Right lobe of liver (tissue), 6 donors: ENCODE measurements at regions not wholly inside any gene's neighbourhood (a gene's known extent, or its start where the extent isn't known, plus 50 kb on each side); places are given as distances from the start of the nearest gene placed in this dataset.

Experiments used
- ATAC-seq, 4 donors: fragments of 200-7000 bp; cut with Tn5 transposase; one replicate each; pipeline ENCODE4 v1.9.1; 2020; ENCODE audit warnings: mild to moderate bottlenecking in 4 of 4, moderate library complexity in 4 of 4
- DNase-seq, 3 donors: peaks; one replicate each; pipeline ENCODE4 v3.0.0-alpha.2; 2020
- H3K27ac ChIP-seq, 3 donors: fragments of 200-600 bp; one replicate each; pipeline ENCODE4 v1.8.0; 2022
- H3K27me3 ChIP-seq, 2 donors: fragments of 200-600 bp; one replicate each; pipeline ENCODE4 v1.8.0; 2022
- H3K36me3 ChIP-seq, 4 donors: fragments of 200-600 bp; sonication (generic) in 1 of 4; one replicate each; pipeline versions ENCODE4 v1.5.1 to v1.8.0; 2017 to 2022; ENCODE audit warnings: control low read depth in 1 of 4
- H3K4me1 ChIP-seq, 4 donors: fragments of 200-600 bp; sonication (generic) in 1 of 4; one replicate each; pipeline versions ENCODE4 v1.5.1 to v1.8.0; 2017 to 2022; ENCODE audit warnings: control low read depth in 1 of 4
- H3K4me3 ChIP-seq, 3 donors: fragments of 200-600 bp; one replicate each; pipeline ENCODE4 v1.8.0; 2022
- H3K9me3 ChIP-seq, 4 donors: fragments of 200-600 bp; sonication (generic) in 1 of 4; one replicate each; pipeline versions ENCODE4 v1.5.1 to v1.8.0; 2017 to 2022; ENCODE audit warnings: control low read depth in 1 of 4
- CTCF ChIP-seq, 4 donors: fragments of 200-600 bp in 3 of 4; fragments of 450-650 bp in 1 of 4; IDR thresholded peaks; one replicate each; pipeline versions ENCODE4 v1.5.1 to v1.8.0; 2016 to 2022; ENCODE audit warnings: antibody characterized with exemption in 4 of 4, mild to moderate bottlenecking in 2 of 4
- POLR2A ChIP-seq: fragments of 450-650 bp; IDR thresholded peaks from one replicate; pipeline ENCODE4 v1.6.1; 2017; ENCODE audit warnings: antibody characterized with exemption, mild to moderate bottlenecking
- WGBS: methylation state at CpG from one replicate; pipeline ENCODE4 v1.1.6; 2018; ENCODE audit warnings: low coverage, low lambda C conversion rate; ENCODE audit not compliant: insufficient coverage; ENCODE audit errors: missing lambda C conversion rate; 5-methylcytosine and 5-hydroxymethylcytosine counted together
- intact Hi-C, 2 donors: fragments of 100-400 bp; cut with DNase I; formaldehyde crosslinking; loops; one replicate each; pipeline versions ENCODE4 v1.11.2 to v1.14.1; 2022
- donor health status: DM: no; HTN: yes; CAD: no.
- donor health status: DM: no; HTN: no; CAD: no.
- donor health status: DM: no; HTN: no; CAD: no.
- donor health status: DM: no; HTN: yes; CAD: no.
- donor health status: DM: no; HTN: yes; CAD: no.

GRCh38 chr20:11158589-11158988 lies 484.8 kb upstream of the JAG1 start:
- Histone ChIP-seq H3K36me3 (no peaks in the 10 kb centered on the region), H3K4me3 (no peak overlapping the region), H3K4me1 (no peaks in the 10 kb centered on the region), H3K27me3 (no peaks in the 10 kb centered on the region), H3K9me3 (no peaks in the 10 kb centered on the region), H3K27ac (no peak overlapping the region)
- intact Hi-C loops: no loop called here
- DNase-seq (no peak), ATAC-seq (no peak)
- TF ChIP-seq POLR2A (no peak), CTCF (IDR thresholded peaks at IDR 0.05) (no peak)
- WGBS: 49% methylated on average over 2 of the region's 2 CpGs

- no peaks in the 10 kb centered on the region for H3K27me3 ChIP-seq
- H3K9me3 ChIP-seq: no peaks in the 10 kb centered on the region
- ATAC-seq (peak in 1 of 4 donors; percentile 35), DNase-seq (no peak)
- intact Hi-C loops: no loop called here
- TF ChIP-seq POLR2A: no peak
- TF ChIP-seq CTCF (IDR thresholded peaks at IDR 0.05): no peak
- H3K4me3 ChIP-seq: no peak overlapping the region
- H3K27ac ChIP-seq: no peak overlapping the region
- 21% methylated on average over 6 of the region's 6 CpGs for WGBS
- no peaks in the 10 kb centered on the region for H3K4me1 ChIP-seq
- H3K36me3 ChIP-seq: no peaks in the 10 kb centered on the region
These were observed 485.9 kb upstream of the JAG1 start for GRCh38 chr20:11159728-11160127.

GRCh38 chr20:11162026-11162775 lies 488.4 kb upstream of the JAG1 start:
- H3K4me3 ChIP-seq: no peak overlapping the region
- 65% methylated on average over 4 of the region's 4 CpGs for WGBS
- no peaks in the 10 kb centered on the region for H3K9me3 ChIP-seq
- H3K27me3 ChIP-seq: no peaks in the 10 kb centered on the region
- no peak overlapping the region for H3K27ac ChIP-seq
- DNase-seq (no peak), ATAC-seq (no peak)
- H3K4me1 ChIP-seq: no peaks in the 10 kb centered on the region
- intact Hi-C loops: no loop called here
- TF ChIP-seq CTCF (IDR thresholded peaks at IDR 0.05) (no peak), POLR2A (no peak)
- H3K36me3 ChIP-seq: no peaks in the 10 kb centered on the region

GRCh38 chr20:11165789-11166188 lies 492.0 kb upstream of the JAG1 start:
- 38% methylated on average over 1 of the region's 1 CpG for WGBS

More at GRCh38 chr20:11165789-11166188, 492.0 kb upstream of the JAG1 start:
- no peaks in the 10 kb centered on the region for H3K9me3 ChIP-seq
- ATAC-seq: no peak
- H3K27ac ChIP-seq: no peak overlapping the region
- no peak overlapping the region for H3K4me3 ChIP-seq
- intact Hi-C loops: no loop called here
- TF ChIP-seq CTCF (IDR thresholded peaks at IDR 0.05): no peak
- no peak for TF ChIP-seq POLR2A
- H3K4me1 ChIP-seq: no peaks in the 10 kb centered on the region
- H3K36me3 ChIP-seq: no peaks in the 10 kb centered on the region
- no peaks in the 10 kb centered on the region for H3K27me3 ChIP-seq
- no peak for DNase-seq
